ENCODE measurements at regions not wholly inside any gene's neighbourhood (a gene's known extent, or its start where the extent isn't known, plus 50 kb on each side); places are given as distances from the start of the nearest gene placed in this dataset.
"Not testable (repeated sequence)": the region's sequence is repeated elsewhere in the genome, so short reads cannot be mapped to it uniquely, and the experiment has no call there.

DNA sequence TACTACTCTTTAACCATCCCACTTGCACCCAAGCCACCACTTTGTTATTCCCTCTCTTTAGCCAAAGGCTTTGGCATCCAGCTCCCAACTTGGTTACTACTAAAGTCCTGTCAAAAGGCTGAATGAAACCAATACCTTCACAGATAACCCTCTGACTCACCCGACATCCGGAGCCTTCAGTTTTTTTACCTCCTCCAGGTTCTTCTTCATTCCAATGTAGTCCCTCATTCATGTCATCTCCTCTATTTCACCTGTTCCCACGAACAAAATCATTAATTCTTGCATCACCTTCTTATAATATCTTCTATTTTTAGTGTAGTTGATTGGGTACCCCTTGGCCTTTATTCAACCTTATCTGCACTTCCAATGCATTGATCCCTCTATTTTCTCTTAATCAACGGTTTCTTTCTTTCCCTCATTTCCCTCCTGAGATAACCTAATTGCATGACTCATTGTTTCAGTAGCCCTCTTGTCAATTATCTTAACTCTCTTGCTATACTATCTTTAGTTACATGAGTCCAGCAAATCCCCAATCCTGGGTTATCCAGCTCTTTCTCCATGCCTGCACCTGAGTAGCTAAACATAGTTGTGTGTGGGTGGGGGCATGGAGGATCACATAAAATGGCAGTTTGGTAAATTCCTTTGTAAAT, 87.2 kb upstream of the COL1A2 start:
- TF ChIP-seq ARNT (IDR thresholded peaks at IDR 0.05) (no peak), CTBP1 (IDR thresholded peaks at IDR 0.05; ENCODE audit: borderline replicate concordance) (no peak), BHLHE40 (IDR thresholded peaks at IDR 0.05; ENCODE audit: borderline replicate concordance) (no peak), L3MBTL2 (conservative IDR thresholded peaks at IDR 0.05) (no peak)
- ChIA-PET POLR2A (no interaction called here), CTCF (no interaction called here)
- no peak for DNase-seq (ENCODE audit: extremely low spot score)

DNA sequence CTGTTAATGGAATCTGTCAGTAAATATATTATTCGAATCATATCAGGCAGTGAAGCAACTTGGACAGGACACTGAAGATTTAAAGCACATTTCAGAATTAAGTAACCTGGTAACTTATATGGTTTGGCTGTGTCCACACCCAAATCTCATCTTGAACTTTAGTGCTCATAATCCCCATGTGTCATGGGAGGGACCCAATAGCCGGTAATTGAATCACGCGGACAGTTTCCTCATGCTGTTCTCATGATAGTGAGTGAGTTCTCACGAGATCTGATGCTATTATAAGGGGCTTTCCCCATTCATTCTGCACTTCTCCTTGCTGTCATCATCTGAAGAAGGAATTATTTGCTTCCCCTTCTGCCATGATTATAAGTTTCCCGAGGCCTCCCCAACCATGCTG, 83.2 kb upstream of the COL1A2 start:
- ChIA-PET CTCF (no interaction called here), POLR2A (no interaction called here)
- no peak for TF ChIP-seq LEF1 (IDR thresholded peaks at IDR 0.05; ENCODE audit: borderline replicate concordance)
- no peak for TF ChIP-seq SP1 (IDR thresholded peaks at IDR 0.05)
- TF ChIP-seq FOXM1 (IDR thresholded peaks at IDR 0.05; ENCODE audit: borderline replicate concordance) = no peak
- no peak for TF ChIP-seq FOXK2 (IDR thresholded peaks at IDR 0.05)
- TF ChIP-seq SUZ12 (IDR thresholded peaks at IDR 0.05) = no peak
- no peak for TF ChIP-seq FOXA1 (IDR thresholded peaks at IDR 0.05)
- no peak for TF ChIP-seq TARDBP (IDR thresholded peaks at IDR 0.05)
- TF ChIP-seq ZNF384 (IDR thresholded peaks at IDR 0.05) = no peak
- TF ChIP-seq, protein P1, sequence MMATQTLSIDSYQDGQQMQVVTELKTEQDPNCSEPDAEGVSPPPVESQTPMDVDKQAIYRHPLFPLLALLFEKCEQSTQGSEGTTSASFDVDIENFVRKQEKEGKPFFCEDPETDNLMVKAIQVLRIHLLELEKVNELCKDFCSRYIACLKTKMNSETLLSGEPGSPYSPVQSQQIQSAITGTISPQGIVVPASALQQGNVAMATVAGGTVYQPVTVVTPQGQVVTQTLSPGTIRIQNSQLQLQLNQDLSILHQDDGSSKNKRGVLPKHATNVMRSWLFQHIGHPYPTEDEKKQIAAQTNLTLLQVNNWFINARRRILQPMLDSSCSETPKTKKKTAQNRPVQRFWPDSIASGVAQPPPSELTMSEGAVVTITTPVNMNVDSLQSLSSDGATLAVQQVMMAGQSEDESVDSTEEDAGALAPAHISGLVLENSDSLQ (IDR thresholded peaks at IDR 0.05) = no peak
- TF ChIP-seq ARNT (IDR thresholded peaks at IDR 0.05) = no peak
- no peak for DNase-seq (ENCODE audit: extremely low spot score)

DNA sequence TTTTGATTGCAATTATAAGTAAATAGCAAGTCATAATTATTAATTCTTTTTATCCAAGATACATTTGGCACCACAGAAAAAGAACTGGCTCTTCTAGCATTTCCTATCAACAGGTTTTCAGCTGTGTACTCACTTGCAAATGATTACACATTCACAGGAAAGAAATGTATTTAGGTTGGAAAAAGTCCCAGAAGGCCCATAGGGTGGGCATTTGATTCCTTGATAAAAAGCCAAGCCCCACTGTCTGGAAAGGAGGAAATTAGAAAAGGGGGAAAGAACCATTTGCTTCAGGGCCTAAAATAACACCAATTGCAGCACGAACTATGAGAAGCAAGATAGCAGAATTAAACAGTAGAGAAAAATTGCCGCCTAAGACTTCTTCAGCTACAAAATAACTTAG, 80.8 kb upstream of the COL1A2 start:
- TF ChIP-seq SUZ12 (IDR thresholded peaks at IDR 0.05) (no peak), TARDBP (IDR thresholded peaks at IDR 0.05) (no peak), NFRKB (IDR thresholded peaks at IDR 0.05) (no peak), L3MBTL2 (conservative IDR thresholded peaks at IDR 0.05) (no peak)
- TF ChIP-seq, protein P1 (IDR thresholded peaks at IDR 0.05) = no peak
- no peak for DNase-seq (ENCODE audit: extremely low spot score)
- ChIA-PET POLR2A (no interaction called here), CTCF (no interaction called here)

DNA sequence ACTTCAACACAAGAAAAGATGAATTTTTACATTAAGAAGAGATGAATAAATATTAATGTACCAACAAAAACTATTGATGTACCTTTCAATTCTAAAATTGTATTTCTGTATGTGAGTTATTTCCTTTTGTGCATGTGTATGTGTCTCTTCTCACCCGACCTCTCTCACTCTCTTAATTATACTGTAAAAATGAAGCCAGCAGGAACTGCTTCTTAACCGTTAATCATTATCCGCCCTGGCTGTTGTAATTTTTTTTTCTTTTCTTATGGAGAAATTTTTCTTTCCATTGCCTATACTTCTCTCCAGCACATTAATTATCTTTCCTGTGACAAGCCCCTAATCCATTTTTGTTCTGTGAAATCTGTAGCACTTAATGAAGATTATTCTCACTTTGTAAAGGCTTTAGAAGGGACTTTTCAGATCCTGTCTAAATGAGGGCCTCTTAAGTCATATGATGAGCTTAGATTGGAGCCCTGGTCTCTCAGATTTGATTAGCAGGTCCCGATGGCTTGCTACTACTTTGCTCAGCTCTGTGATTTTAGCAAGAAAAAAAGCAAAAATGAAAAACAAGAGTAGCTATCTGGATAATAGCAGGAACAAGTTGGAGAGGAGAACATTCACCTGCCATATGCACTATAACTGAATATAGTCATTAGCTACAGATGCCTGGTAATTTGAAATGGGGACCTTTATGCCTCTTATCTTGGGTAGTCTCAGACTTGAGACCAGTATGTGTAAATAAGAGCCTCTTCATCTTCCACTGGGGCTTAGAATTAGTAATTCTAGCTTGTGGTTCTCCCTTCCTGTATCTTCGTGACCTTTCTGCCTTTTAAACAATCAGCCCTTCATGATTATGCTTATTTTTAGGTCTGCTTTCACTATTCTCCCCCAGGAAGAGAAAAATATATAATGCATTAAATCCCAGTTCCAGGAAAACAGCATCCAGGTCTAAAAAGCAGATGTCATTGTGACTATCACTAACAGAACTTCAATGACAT, 80.0 kb upstream of the COL1A2 start:
- POLR2A ChIA-PET = no interaction called here

DNA sequence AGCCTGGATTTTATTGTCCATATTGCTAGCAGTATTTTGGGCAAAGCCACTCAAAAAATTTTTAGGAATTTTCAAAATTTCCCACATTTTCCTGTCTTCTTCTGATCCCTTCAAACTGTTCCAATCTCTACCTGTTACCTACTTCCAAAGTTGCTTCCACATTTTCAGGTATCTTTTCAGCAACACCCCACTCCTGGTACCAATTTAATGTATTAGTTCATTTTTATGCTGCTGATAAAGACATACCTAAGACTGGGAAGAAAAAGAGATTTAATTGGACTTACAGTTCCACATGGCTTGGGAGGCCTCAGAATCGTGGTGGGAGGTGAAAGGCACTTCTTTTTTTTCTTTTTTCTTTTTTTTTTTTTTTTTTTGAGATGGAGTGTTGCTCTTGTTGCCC, 73.6 kb upstream of the COL1A2 start:
- POLR2A ChIA-PET; DNase-seq (ENCODE audit: extremely low spot score); CTCF ChIA-PET: not testable (repeated sequence)

More for the DNA sequence above, 80.0 kb upstream of the COL1A2 start:
- no peak for DNase-seq (ENCODE audit: extremely low spot score)
- CTCF ChIA-PET = no interaction called here
- TF ChIP-seq NFRKB (IDR thresholded peaks at IDR 0.05) = no peak
- TF ChIP-seq, protein P1 (IDR thresholded peaks at IDR 0.05) = no peak
- TF ChIP-seq ZNF384 (IDR thresholded peaks at IDR 0.05) = no peak

DNA sequence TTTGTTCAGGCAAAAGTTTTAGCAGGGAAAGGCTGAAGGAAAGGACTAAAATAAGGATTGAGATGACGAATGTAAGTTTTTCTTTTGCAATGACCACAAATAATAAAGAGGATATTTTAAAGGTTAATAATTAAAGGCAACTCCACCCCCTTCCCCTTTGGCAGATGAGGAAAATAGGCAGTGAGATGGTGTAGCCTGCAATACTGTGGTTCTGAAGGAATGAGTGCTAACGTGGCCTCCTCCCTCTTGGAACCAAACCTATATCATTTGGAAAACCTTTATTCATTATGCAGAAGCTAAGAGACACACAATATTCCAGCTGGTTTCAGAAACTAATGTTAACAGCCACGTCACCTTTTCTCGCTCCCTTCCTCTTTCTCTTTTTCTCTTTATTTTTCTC, 70.9 kb upstream of the COL1A2 start:
- CTCF ChIA-PET = no interaction called here
- DNase-seq (ENCODE audit: extremely low spot score) = no peak
- POLR2A ChIA-PET = no interaction called here
- no peak for TF ChIP-seq FOXK2 (IDR thresholded peaks at IDR 0.05)
- TF ChIP-seq SUZ12 (IDR thresholded peaks at IDR 0.05) = no peak
- TF ChIP-seq ZNF384 (IDR thresholded peaks at IDR 0.05) = no peak
- no peak for TF ChIP-seq ARNT (IDR thresholded peaks at IDR 0.05)
- TF ChIP-seq ELF4 (IDR thresholded peaks at IDR 0.05) = no peak
- no peak for TF ChIP-seq CTBP1 (IDR thresholded peaks at IDR 0.05; ENCODE audit: borderline replicate concordance)
- TF ChIP-seq FOXA1 (IDR thresholded peaks at IDR 0.05) = no peak
- TF ChIP-seq, protein P1 (IDR thresholded peaks at IDR 0.05) = no peak
- no peak for TF ChIP-seq FOXM1 (IDR thresholded peaks at IDR 0.05; ENCODE audit: borderline replicate concordance)
- TF ChIP-seq SP1 (IDR thresholded peaks at IDR 0.05) = no peak
- no peak for TF ChIP-seq NFRKB (IDR thresholded peaks at IDR 0.05)
